GM20000 (cell line): ENCODE measurements at regions not wholly inside any gene's neighbourhood (a gene's known extent, or its start where the extent isn't known, plus 50 kb on each side); places are given as distances from the start of the nearest gene placed in this dataset.

Source experiments
- DNase-seq: peaks from one replicate; pipeline ENCODE4 v3.0.0; 2012; ENCODE audit warnings: low spot score
- CTCF ChIP-seq: IDR thresholded peaks from 2 replicates; pipeline ENCODE4 v1.5.1; 2012; ENCODE audit warnings: mild to moderate bottlenecking, control low read depth; ENCODE audit errors: extremely low read depth, missing control alignments

DNA sequence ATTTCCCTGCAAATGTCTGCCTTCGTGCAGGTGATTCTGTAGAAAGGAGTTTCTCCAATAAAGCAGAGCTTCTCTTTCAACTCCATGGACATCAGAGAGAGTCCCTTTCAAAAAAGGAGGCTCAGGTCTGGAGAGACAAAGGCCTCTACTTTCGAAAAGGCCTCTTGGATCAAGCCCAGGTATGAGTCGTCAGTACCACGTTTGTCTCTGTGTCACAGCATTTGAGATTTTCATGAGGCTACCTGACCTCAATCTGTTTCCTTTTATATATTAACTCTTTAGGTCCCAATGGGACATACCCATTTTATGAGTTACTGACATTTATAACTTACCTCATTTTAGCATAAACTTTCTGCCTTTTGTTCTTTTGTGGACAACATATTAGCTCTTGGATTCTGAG, 290.8 kb downstream of the RPAP3 start:
- TF ChIP-seq CTCF: no peak

GRCh38 chr12:47414511-47414910, 291.3 kb downstream of the RPAP3 start:
- DNase-seq: no peak
- TF ChIP-seq CTCF: no peak

More for the DNA sequence above, 290.8 kb downstream of the RPAP3 start:
- DNase-seq: no peak

DNA sequence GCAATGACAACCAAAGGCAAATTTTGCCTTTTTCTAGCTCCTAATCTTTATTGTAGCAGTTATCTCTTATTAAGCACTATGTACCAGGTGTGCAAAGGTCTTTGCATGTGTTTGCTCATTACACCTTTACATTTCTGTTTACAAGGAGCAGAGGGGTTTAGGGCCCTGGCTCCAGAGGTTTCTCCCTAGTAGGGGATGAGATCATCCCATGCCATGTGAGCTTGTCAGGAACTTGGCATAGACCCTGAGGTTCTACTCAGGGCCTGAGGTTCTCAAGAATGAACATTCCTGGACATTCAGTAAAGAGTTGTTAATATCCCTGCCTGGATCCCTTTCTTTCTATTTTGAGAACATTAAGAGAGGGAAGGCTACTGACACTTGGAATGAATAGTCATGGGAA, 292.0 kb downstream of the RPAP3 start:
- DNase-seq: no peak
- no peak for TF ChIP-seq CTCF

DNA sequence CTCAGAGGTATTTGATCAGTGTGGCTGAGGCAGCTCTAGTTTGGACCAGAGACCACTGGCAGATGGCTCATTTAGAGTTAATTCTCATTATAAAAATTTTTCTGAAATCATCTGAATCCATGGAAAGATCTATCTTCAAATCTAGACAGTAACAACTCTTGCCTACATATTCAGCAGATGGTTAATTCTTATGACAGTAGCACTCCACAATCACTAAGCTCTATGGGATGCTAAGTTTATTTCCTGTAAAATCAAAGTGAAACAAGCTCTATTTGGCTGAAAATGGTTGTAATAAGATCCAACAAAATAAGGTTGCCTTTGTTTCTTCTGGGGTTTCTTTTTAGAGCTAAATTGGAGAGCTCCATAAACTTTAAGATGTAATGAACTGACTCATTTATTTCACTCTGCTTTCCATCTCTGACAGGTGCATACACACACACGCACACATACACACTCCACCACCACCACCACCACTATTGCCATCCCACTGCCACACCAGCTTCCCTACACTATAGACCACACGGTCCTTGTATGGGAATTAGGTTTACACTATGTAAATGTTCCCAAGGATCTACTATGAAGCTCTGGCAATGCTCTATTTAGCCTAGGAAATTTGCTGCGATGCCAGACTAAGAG, 293.1 kb downstream of the RPAP3 start:
- no peak for DNase-seq
- TF ChIP-seq CTCF: no peak

DNA sequence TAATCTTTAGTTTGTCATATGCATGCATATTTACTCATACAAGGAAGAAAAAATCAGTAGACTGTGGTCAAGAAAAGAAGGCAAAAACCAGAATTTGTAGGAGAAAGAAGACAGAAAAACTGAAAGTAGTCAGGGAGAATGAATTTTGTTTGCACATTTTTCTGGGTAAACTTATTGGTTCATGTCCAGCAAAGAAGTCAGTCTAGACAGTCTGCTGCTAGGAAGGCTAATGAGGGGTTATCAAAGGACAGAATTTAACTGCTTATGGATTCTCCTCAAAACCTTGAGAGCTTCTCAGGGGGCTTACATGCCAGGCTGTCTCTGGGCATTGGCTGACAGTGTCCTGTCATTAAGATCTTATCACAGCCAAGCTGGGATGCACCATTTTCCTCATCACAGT, 293.9 kb downstream of the RPAP3 start:
- no peak for TF ChIP-seq CTCF
- DNase-seq: no peak

GRCh38 chr12:47410862-47411261, 295.0 kb downstream of the RPAP3 start:
- TF ChIP-seq CTCF: no peak
- DNase-seq: no peak

- no peak for TF ChIP-seq CTCF
- DNase-seq: no peak
These were observed 295.4 kb downstream of the RPAP3 start for GRCh38 chr12:47410383-47410782.
